Lower leg skin (tissue), 4 donors: ENCODE measurements at regions not wholly inside any gene's neighbourhood (a gene's known extent, or its start where the extent isn't known, plus 50 kb on each side); places are given as distances from the start of the nearest gene placed in this dataset.

Source experiments
- DNase-seq, 2 donors: peaks; one replicate each; pipeline ENCODE4 v3.0.0-alpha.2; 2019; ENCODE audit warnings: low spot score in 2 of 2
- H3K4me3 ChIP-seq: fragments of 200-600 bp; sonication (generic); 2 replicates; pipeline ENCODE4 v1.5.1; 2017; ENCODE audit warnings: mild to moderate bottlenecking, low read depth; ENCODE audit not compliant: poor library complexity, severe bottlenecking
- CTCF ChIP-seq, 3 donors: fragments of 450-650 bp; IDR thresholded peaks; one replicate each; pipeline ENCODE4 v1.5.1; 2016; ENCODE audit warnings: antibody characterized with exemption in 3 of 3, mild to moderate bottlenecking in 3 of 3, moderate library complexity in 2 of 3
- POLR2A ChIP-seq, 2 donors: fragments of 450-650 bp; IDR thresholded peaks; one replicate each; pipeline ENCODE4 v1.6.1; 2016 to 2017; ENCODE audit warnings: antibody characterized with exemption in 2 of 2, mild to moderate bottlenecking in 1 of 2, moderate library complexity in 1 of 2
- WGBS, 2 donors: methylation state at CpG; one replicate each; pipeline ENCODE4 v1.1.5; 2018; 5-methylcytosine and 5-hydroxymethylcytosine counted together
- intact Hi-C: fragments of 100-400 bp; cut with DNase I; formaldehyde crosslinking; loops from one replicate; pipeline ENCODE4 v1.15.0; 2023; ENCODE audit warnings: low total_unique reads

DNA sequence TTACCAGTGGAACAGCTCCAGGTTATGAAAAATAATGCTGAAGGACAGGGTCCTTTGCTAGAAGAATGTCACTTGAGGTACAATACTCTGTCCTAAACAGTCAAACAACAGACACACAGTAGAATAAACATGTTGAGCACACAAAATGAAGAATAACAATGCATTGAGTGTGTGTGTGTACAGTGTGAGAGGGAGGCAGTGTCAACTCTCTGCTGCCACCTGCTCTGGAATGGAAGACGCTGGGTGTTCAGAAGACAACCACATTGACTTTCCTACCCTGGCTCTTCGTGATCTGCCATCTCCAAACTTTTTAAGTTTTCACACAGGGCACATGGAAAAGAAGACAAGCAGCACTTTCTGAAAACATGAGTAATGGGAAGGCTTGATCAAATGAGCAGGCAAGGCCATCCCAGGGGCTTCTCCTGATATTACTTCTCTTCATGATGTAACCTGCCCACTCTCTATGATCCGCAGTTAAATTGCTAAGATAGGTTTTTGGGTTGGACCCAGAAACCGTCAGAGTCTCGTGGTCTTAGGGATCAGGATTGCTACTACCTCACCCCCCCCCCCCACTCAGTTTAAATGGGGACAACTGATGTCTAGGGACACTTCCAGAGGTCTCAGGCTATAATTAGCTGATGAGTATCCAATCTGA lies 533.2 kb upstream of the TNP1 start:
- no peak overlapping the region for H3K4me3 ChIP-seq
- TF ChIP-seq POLR2A (IDR thresholded peaks at IDR 0.05): no peak
- no peak for TF ChIP-seq CTCF (IDR thresholded peaks at IDR 0.05)
- WGBS, 2 donors: 42 to 58% methylated on average over 5 of the region's 5 CpGs
- intact Hi-C loops: no loop called here
- DNase-seq: peak in 1 of 2 donors; percentile 38

- H3K4me3 ChIP-seq: no peak overlapping the region
- intact Hi-C loops: loop anchor here (10.0 kb wide), 1 partner anchor 77 kb away; no protein-coding TSS in a partner anchor
- no peak for DNase-seq
- 53 to 59% methylated on average over 4 of the region's 4 CpGs for WGBS, 2 donors
- TF ChIP-seq CTCF (IDR thresholded peaks at IDR 0.05) (no peak), POLR2A (IDR thresholded peaks at IDR 0.05) (no peak)
Measured at GRCh38 chr2:217387776-217388387, 528.0 kb upstream of the TNP1 start.

DNA sequence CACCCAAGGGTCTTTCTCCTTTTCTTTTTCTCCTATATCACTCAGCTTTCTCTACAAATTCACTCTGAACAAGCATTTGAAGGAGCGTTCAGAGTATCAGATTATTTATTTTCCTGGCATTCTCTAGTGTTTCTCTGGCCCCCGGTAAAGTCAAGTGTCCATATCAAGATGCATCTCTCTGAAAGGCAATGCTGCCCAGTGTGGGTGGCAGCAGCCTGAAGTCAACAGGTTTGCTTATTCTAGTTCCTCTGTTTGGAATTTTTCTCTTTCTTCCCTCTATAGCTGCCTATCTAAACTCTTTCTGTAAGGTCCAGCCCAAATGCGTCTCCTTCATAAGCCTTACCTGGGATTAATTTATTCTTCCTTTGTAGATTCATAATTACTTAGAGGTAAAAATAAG lies 526.2 kb upstream of the TNP1 start:
- intact Hi-C loops: loop anchor here (10.0 kb wide), 1 partner anchor 79 kb away; no protein-coding TSS in a partner anchor
- TF ChIP-seq POLR2A (IDR thresholded peaks at IDR 0.05) (no peak), CTCF (IDR thresholded peaks at IDR 0.05) (no peak)
- 65 to 67% methylated on average over 3 of the region's 3 CpGs for WGBS, 2 donors
- no peak overlapping the region for H3K4me3 ChIP-seq
- DNase-seq: no peak

GRCh38 chr2:217383620-217384019 lies 523.8 kb upstream of the TNP1 start:
- intact Hi-C loops: loop anchor here (10.0 kb wide), 1 partner anchor 81 kb away; no protein-coding TSS in a partner anchor
- DNase-seq: no peak
- TF ChIP-seq CTCF (IDR thresholded peaks at IDR 0.05) (no peak), POLR2A (IDR thresholded peaks at IDR 0.05) (no peak)
- WGBS, 2 donors: 75 to 80% methylated on average over 4 of the region's 4 CpGs
- no peak overlapping the region for H3K4me3 ChIP-seq

- no peak for DNase-seq
- no peak overlapping the region for H3K4me3 ChIP-seq
- 54 to 72% methylated on average over 5 of the region's 5 CpGs for WGBS, 2 donors
- intact Hi-C loops: loop anchor here (10.0 kb wide), 1 partner anchor 82 kb away; no protein-coding TSS in a partner anchor
- no peak for TF ChIP-seq POLR2A (IDR thresholded peaks at IDR 0.05)
- TF ChIP-seq CTCF (IDR thresholded peaks at IDR 0.05): no peak
Measured at GRCh38 chr2:217382794-217383193, 522.9 kb upstream of the TNP1 start.
